GM12878 (cell line): ENCODE measurements at regions not wholly inside any gene's neighbourhood (a gene's known extent, or its start where the extent isn't known, plus 50 kb on each side); places are given as distances from the start of the nearest gene placed in this dataset.

Source experiments
- ATAC-seq: fragments of 200-7000 bp; cut with Tn5 transposase; 3 replicates; pipeline ENCODE4 v1.9.1; 2020; ENCODE audit warnings: mild to moderate bottlenecking, moderate library complexity
- BruUV-seq: library from RNA; stranded (reverse); fragments of 400-500 nt; replicated peaks from 2 replicates; lab custom pipeline; 2021; lab: Mats Ljungman, UMichigan
- CTCF ChIA-PET: fragments of 300-600 bp; sonication (Branson Sonifier 250); formaldehyde crosslinking; extraction: SDS; loops from one replicate; lab custom pipeline; 2021; ENCODE audit warnings: inconsistent platforms; lab: Yijun Ruan, JAX
- POLR2A ChIA-PET: fragments of 350-600 bp; formaldehyde crosslinking; extraction: SDS; loops from one replicate; lab custom pipeline; 2021; ENCODE audit warnings: inconsistent platforms; lab: Charles Lee
- RAD21 ChIA-PET: fragments of 300-600 bp; sonication (Branson Sonifier 250); formaldehyde crosslinking; loops from one replicate; lab custom pipeline; 2023; ENCODE audit warnings: antibody characterized with exemption; ENCODE audit not compliant: unreplicated experiment; lab: Charles Lee
- SMC1A ChIA-PET: fragments of 300-600 bp; sonication (Branson Sonifier 250); formaldehyde crosslinking; loops from one replicate; lab custom pipeline; 2023; ENCODE audit not compliant: unreplicated experiment, uncharacterized antibody; lab: Charles Lee
- DNase-seq: peaks from one replicate; pipeline ENCODE4 v3.0.0-alpha.2; 2011; ENCODE audit warnings: low read depth, low spot score
- FAIRE-seq: peaks from 3 replicates; lab custom pipeline; 2011; peaks lifted over from hg19 to GRCh38; lab: Jason Lieb, UNC
- H2AFZ ChIP-seq: 2 replicates; pipeline ENCODE4 v1.6.0; 2011; ENCODE audit warnings: low read depth, low read length, control low read depth; ENCODE audit not compliant: control insufficient read depth
- H3K27ac ChIP-seq: 2 replicates; pipeline ENCODE4 v1.5.1; 2011; ENCODE audit warnings: control low read depth; ENCODE audit not compliant: control insufficient read depth, insufficient read depth
- H3K27me3 ChIP-seq, 2 experiments: replicated peaks in 1 of 2; 2 replicates each; pipeline versions ENCODE4 v1.6.0 to v1.6.1; 2011; ENCODE audit warnings: low read length in 1 of 2; ENCODE audit not compliant: control insufficient read depth in 2 of 2, insufficient read depth in 2 of 2
- H3K36me3 ChIP-seq, 2 experiments: 2 replicates each; pipeline ENCODE4 v1.5.1; 2011; ENCODE audit warnings: low read length in 1 of 2; ENCODE audit not compliant: control insufficient read depth in 2 of 2, insufficient read depth in 2 of 2
- H3K4me1 ChIP-seq: 2 replicates; pipeline ENCODE4 v1.6.1; 2011; ENCODE audit warnings: mild to moderate bottlenecking, low read length, moderate library complexity, mixed read lengths; ENCODE audit not compliant: control insufficient read depth, insufficient read depth
- H3K4me2 ChIP-seq: 2 replicates; pipeline ENCODE4 v1.6.0; 2011; ENCODE audit warnings: control low read depth; ENCODE audit not compliant: control insufficient read depth, insufficient read depth
- H3K4me3 ChIP-seq: fragments of 200-600 bp; sonication (generic); 2 replicates; pipeline ENCODE4 v1.5.1; 2016
- H3K79me2 ChIP-seq: 2 replicates; pipeline ENCODE4 v1.6.0; 2011; ENCODE audit warnings: low read length; ENCODE audit not compliant: control insufficient read depth, insufficient read depth
- H3K9ac ChIP-seq: 2 replicates; pipeline ENCODE4 v1.8.0; 2011; ENCODE audit warnings: low read length, control low read depth, mixed read lengths; ENCODE audit not compliant: control insufficient read depth, insufficient read depth
- H3K9me3 ChIP-seq: replicated peaks from 3 replicates; pipeline ENCODE4 v1.5.1; 2011; ENCODE audit warnings: mild to moderate bottlenecking, low read length; ENCODE audit not compliant: control insufficient read depth, insufficient read depth
- H4K20me1 ChIP-seq: 2 replicates; pipeline ENCODE4 v1.6.0; 2011; ENCODE audit not compliant: control insufficient read depth, insufficient read depth
- BACH1 ChIP-seq: fragments of 450-650 bp; IDR thresholded peaks from 2 replicates; pipeline ENCODE4 v1.6.1; 2017; ENCODE audit warnings: mild to moderate bottlenecking, borderline replicate concordance
- FOS ChIP-seq: IDR thresholded peaks from 3 replicates; pipeline ENCODE4 v1.6.1; 2011; ENCODE audit warnings: borderline replicate concordance; ENCODE audit not compliant: insufficient read length; ENCODE audit errors: extremely low read depth
- IKZF1 ChIP-seq: fragments of 450-650 bp; conservative IDR thresholded peaks from 2 replicates; pipeline ENCODE4 v1.6.1; 2017; ENCODE audit warnings: antibody characterized with exemption, mild to moderate bottlenecking
- IRF5 ChIP-seq: fragments of 450-650 bp; IDR thresholded peaks from 2 replicates; pipeline ENCODE4 v1.6.1; 2017; ENCODE audit warnings: borderline replicate concordance
- POU2F2 ChIP-seq: IDR thresholded peaks from 3 replicates; pipeline ENCODE4 v1.6.1; 2011; ENCODE audit warnings: low read depth, mild to moderate bottlenecking, low read length, borderline replicate concordance
- PRDM15 ChIP-seq: fragments of 450-650 bp; formaldehyde crosslinking; IDR thresholded peaks from 2 replicates; pipeline ENCODE4 v1.4.0; 2020; ENCODE audit warnings: mild to moderate bottlenecking, moderate library complexity
- ZBTB11 ChIP-seq: fragments of 450-650 bp; formaldehyde crosslinking; IDR thresholded peaks from 2 replicates; pipeline ENCODE4 v1.5.0; 2022; ENCODE audit warnings: mild to moderate bottlenecking, missing genetic modification characterization
- ZZZ3 ChIP-seq: IDR thresholded peaks from 2 replicates; pipeline ENCODE4 v1.6.1; 2011; ENCODE audit warnings: low read depth; ENCODE audit not compliant: control insufficient read depth, insufficient read length
- WGBS: methylation state at CpG from one replicate; pipeline ENCODE4 v1.1.6; 2016; ENCODE audit warnings: low lambda C conversion rate; ENCODE audit not compliant: insufficient replicate concordance, insufficient coverage; ENCODE audit errors: missing lambda C conversion rate; 5-methylcytosine and 5-hydroxymethylcytosine counted together
- in situ Hi-C: fragments of 300-500 bp; cut with MboI; formaldehyde crosslinking; loops from 9 replicates; pipeline ENCODE4 v1.14.3; 2018; ENCODE audit warnings: mixed read lengths
- intact Hi-C: fragments of 100-400 bp; cut with micrococcal nuclease; formaldehyde crosslinking; loops from one replicate; pipeline ENCODE4 v1.14.2; 2022; ENCODE audit not compliant: unreplicated experiment

GRCh38 chr13:107480130-107480529 is 735.2 kb downstream of the LIG4 start:
- intact Hi-C loops (loop anchor here (5.0 kb wide), 1 partner anchor 352 kb away; no protein-coding TSS in a partner anchor), in situ Hi-C loops (no loop called here)
- no TSS peak for BruUV-seq
- Histone ChIP-seq H3K4me2 (no peak overlapping the region), H3K4me3 (no peak overlapping the region), H3K27ac (no peak overlapping the region), H2AFZ (no peak overlapping the region), H3K27me3 (no peaks in the 10 kb centered on the region), H3K4me1 (no peaks in the 10 kb centered on the region), H3K36me3 (no peaks in the 10 kb centered on the region), H3K9me3 (no peaks in the 10 kb centered on the region), H4K20me1 (no peaks in the 10 kb centered on the region), H3K9ac (no peak overlapping the region), H3K79me2 (no peaks in the 10 kb centered on the region)
- CTCF ChIA-PET: no interaction called here
- FAIRE-seq (no peak), DNase-seq (no peak), ATAC-seq (no peak)
- TF ChIP-seq FOS (no peak), IRF5 (no peak), IKZF1 (0 out of 2 replicates have a peak, but pooled peaks have one; percentile 20)
- RAD21 ChIA-PET: interaction anchor here (0.9 kb wide), 1 partner anchor 21 kb away, joined by 3 read pairs; no protein-coding TSS in a partner anchor
- SMC1A ChIA-PET: no interaction called here
- WGBS: 0% methylated on average over 1 of the region's 1 CpG
- POLR2A ChIA-PET: no interaction called here

GRCh38 chr13:107477772-107478379 is 737.5 kb downstream of the LIG4 start:
- intact Hi-C loops: no loop called here
- no TSS peak for BruUV-seq
- Histone ChIP-seq H3K79me2 (no peaks in the 10 kb centered on the region), H4K20me1 (no peaks in the 10 kb centered on the region), H3K27me3 (no peaks in the 10 kb centered on the region), H3K27ac (no peak overlapping the region), H3K9me3 (no peaks in the 10 kb centered on the region), H2AFZ (no peak overlapping the region), H3K36me3 (no peaks in the 10 kb centered on the region), H3K4me2 (no peak overlapping the region), H3K4me3 (no peak overlapping the region), H3K4me1 (no peaks in the 10 kb centered on the region), H3K9ac (no peak overlapping the region)
- in situ Hi-C loops: no loop called here
- ChIA-PET RAD21 (no interaction called here), SMC1A (no interaction called here), CTCF (no interaction called here), POLR2A (no interaction called here)
- FAIRE-seq: no peak
- 12% methylated on average over 3 of the region's 3 CpGs for WGBS
- ATAC-seq: no peak
- no peak for DNase-seq
- no peak for TF ChIP-seq PRDM15 (CRISPR knock-in tag)
- no peak for TF ChIP-seq POU2F2
- no peak for TF ChIP-seq ZBTB11 (CRISPR knock-in tag)
- no peak for TF ChIP-seq BACH1
- TF ChIP-seq ZZZ3: no peak
